ENCODE measurements at regions not wholly inside any gene's neighbourhood (a gene's known extent, or its start where the extent isn't known, plus 50 kb on each side); places are given as distances from the start of the nearest gene placed in this dataset.

- no peak for DNase-seq (ENCODE audit: low read depth in 2 of 2)
Observed at GRCh38 chr2:137729305-137729704, 235.0 kb upstream of the HNMT start.

GRCh38 chr2:137737559-137737958 lies 226.7 kb upstream of the HNMT start:
- DNase-seq (ENCODE audit: low read depth in 2 of 2), result no peak

GRCh38 chr2:137741784-137742362 lies 222.4 kb upstream of the HNMT start:
- DNase-seq (ENCODE audit: low read depth in 2 of 2), result no peak

- no peak for DNase-seq (ENCODE audit: low read depth in 2 of 2)
Observed at GRCh38 chr2:137747509-137747908, 216.8 kb upstream of the HNMT start.

DNA sequence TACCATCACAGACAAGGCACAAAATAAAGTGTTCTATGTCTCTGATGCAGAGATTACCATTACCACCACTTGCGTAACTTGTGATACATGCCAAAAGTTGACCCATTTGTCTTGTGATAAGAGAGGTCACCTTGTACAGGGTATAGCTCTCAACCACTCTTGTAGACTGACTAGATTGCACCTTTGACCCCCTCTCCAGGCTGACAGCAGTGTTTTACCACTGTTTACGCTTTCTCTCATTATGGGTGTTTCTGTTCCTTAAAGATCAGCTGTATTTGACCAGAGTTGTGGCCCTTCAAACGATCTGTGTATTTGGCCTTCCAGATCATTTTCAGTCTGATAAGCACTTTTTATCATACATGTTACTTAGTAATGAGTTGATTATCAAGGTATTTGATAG lies 215.7 kb upstream of the HNMT start:
- DNase-seq (ENCODE audit: low read depth in 2 of 2), result no peak

DNA sequence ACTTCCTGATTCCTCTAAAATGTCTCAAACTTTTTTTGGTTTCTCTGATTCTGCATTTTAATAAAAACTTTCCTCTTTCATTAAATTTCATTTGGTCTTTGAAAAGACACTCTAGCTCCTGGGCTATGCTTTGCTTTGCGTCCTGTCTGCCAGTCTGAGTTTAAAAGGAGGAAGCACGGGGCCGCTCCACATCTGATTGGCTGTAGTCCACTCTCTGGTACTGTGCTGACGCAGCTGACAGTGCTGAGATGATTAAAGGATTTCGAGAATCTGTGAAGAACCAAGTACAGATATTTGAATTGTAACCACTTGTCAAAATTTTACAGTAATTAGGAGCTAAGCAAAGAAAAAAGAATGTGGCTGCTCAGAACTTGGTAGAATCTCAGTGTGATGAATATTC lies 199.6 kb upstream of the HNMT start:
- DNase-seq (ENCODE audit: low read depth in 2 of 2), result no peak

DNA sequence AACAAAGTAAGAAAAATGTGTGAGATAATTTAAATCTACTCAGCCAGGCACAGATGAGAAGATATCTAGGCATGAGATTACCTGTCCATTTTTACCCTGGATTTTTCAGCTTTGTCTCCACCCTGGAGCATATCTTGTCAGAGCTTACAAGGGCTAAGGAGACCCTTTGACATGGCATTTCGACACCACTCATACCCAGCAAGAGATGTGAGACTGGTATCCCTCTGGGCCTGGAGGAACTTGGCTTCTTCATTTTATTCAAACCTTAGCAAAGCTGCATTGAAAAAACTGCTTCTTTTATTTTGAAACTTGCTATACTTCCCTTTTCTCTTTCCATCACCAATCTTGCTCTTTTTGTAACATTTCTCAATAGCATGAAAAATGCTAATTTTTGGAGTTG lies 194.9 kb upstream of the HNMT start:
- no peak for DNase-seq (ENCODE audit: low read depth in 2 of 2)

DNA sequence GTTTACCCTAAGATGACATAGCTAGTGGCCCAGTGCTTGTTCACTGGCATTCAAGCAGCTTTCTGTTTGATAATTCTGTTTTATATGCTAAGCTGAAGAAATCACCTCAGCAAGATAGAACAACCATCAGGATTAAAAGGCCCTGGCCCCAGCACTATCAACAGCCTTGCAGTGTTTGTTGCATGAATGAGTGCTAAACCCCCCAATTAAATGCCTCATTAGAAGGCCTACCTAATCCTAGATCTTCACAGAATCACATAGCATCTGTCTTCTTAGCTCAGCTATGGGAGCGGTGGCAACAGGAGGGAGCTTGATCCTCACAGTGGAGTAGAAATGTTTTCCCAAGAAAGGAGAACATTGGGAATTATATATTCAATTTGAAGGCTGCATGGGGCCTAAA lies 194.1 kb upstream of the HNMT start:
- no peak for DNase-seq (ENCODE audit: low read depth in 2 of 2)

- no peak for DNase-seq (ENCODE audit: low read depth in 2 of 2)
Observed at GRCh38 chr2:137771064-137771463, 193.2 kb upstream of the HNMT start.

DNA sequence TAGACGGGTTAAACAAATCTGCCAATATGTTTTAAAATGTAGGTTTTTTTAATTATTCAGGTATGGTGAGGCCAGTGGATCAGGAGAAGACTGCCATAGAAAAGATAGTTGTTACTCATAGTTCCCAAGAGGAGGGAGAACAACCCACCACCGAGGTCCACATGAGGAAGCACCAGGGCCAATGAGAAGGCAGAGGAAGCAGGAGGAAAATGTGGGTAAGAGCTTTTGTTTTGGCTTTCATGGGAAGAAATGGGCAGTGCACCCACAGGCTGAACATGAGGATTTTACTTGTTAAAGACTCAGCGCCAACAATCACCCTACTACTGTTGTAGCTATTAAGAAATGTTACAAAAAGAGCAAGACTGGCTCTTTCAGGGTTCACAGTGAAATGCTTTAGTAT lies 191.8 kb upstream of the HNMT start:
- DNase-seq (ENCODE audit: low read depth in 2 of 2), result no peak

- no peak for DNase-seq (ENCODE audit: low read depth in 2 of 2)
Observed at GRCh38 chr2:137775529-137775928, 188.7 kb upstream of the HNMT start.

DNA sequence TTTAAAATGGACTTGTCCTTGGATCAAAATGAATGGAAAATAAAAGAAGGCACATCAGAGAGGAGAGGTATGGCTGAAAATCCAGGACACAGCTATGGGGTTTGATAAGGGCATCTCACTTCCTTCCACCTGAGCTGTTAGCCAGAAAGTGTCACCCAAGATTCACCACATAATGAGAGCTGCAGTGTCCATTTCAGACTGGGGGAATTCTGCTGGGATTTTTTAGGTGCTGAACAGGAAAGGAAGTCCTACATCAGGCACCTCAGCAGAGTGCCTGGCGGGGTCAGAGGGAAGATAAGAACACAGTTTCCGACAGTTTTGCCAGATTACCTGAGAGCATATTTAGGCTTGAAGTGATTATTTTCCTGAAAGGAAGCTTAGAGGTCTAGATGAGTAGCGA lies 187.6 kb upstream of the HNMT start:
- no peak for DNase-seq (ENCODE audit: low read depth in 2 of 2)

- DNase-seq (ENCODE audit: low read depth in 2 of 2), result no peak
Observed at GRCh38 chr2:137797641-137798040, 166.6 kb upstream of the HNMT start.

- no peak for DNase-seq (ENCODE audit: low read depth in 2 of 2)
Observed at GRCh38 chr2:137799600-137799999, 164.7 kb upstream of the HNMT start.

GRCh38 chr2:137800386-137800785 lies 163.9 kb upstream of the HNMT start:
- no peak for DNase-seq (ENCODE audit: low read depth in 2 of 2)

- no peak for DNase-seq (ENCODE audit: low read depth in 2 of 2)
Observed at GRCh38 chr2:137801228-137801627, 163.0 kb upstream of the HNMT start.

DNA sequence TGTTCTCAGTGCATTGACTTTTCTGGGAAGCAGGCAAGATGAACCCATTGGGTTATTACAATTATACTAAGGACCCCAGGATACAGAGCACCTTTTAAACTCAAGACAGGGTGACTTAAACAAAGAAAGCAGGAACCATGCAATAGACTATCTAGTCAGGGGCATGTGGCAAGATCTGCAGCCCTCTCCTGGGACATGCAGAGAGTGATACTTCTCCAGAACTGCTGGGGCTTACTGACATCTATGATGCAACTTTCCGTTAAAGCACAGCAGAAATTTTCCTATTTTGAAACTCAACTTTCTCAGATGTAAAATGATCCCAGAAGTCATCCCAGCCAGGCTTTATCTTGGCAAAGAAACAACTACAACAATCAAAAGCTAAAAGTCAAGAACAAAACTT lies 162.2 kb upstream of the HNMT start:
- DNase-seq (ENCODE audit: low read depth in 2 of 2), result no peak

GRCh38 chr2:137806068-137806805 lies 158.0 kb upstream of the HNMT start:
- no peak for DNase-seq (ENCODE audit: low read depth in 2 of 2)

GRCh38 chr2:137809252-137809651 lies 155.0 kb upstream of the HNMT start:
- DNase-seq (ENCODE audit: low read depth in 2 of 2), result no peak

GRCh38 chr2:137809837-137810236 lies 154.4 kb upstream of the HNMT start:
- DNase-seq (ENCODE audit: low read depth in 2 of 2), result no peak

DNA sequence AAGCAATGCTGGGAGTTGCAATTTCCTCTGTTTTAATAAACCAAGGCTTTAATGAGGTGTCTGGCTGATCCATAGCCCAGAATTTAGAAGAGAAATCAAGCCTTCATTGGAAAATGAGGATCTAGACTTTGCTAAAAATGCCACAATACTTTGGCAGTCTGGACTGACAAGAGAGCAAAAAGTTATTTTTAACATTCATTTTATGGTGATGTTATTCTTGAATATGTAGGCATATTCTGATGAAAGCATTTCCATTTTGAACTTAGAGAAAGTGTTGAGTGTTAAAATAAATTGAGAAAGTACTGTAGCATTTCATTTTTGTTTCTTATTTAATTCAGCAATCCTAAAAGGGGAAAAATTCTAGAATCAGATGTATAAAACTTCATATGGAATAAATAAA lies 151.8 kb upstream of the HNMT start:
- no peak for DNase-seq (ENCODE audit: low read depth in 2 of 2)

DNA sequence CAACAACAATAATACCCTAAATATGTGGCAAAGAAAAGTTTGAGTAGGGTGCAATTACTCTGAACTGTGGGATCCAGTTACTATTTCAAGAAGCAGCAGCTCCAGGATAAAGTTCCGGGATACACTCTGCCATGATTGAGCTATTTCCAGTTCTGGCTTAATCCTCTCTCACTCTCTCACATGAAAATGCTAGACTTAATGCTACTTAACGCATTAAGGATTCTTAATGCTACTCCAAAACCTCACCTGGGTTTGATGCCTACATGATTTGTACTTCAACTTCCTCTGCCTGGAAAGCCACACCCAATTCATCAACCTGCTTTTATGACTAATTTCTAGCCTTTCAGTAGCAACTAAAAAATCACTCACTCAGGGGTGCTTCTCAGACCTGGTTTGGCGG lies 151.1 kb upstream of the HNMT start:
- DNase-seq (ENCODE audit: low read depth in 2 of 2), result no peak

DNA sequence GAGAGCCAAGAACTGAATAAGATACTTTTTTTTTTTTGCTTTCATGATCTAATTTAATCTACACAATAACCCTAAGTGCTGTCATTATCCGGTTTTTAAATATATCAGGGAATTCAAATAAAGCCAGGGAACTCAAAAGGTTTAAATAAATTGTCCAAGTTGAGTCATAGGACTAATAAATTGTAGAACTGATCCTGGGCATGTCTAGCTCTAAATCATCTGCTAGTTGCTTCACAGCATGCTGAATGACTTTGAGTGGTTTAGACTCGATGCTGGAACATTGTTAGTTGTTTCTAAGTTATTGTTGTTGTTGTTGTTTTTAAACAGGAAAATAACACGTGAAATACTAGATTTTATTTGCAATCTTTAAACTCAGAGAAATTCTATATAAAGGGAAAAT lies 147.2 kb upstream of the HNMT start:
- DNase-seq (ENCODE audit: low read depth in 2 of 2), result no peak

- DNase-seq (ENCODE audit: low read depth in 2 of 2), result no peak
Observed at GRCh38 chr2:137823196-137823595, 141.1 kb upstream of the HNMT start.
